ENCODE measurements at regions not wholly inside any gene's neighbourhood (a gene's known extent, or its start where the extent isn't known, plus 50 kb on each side); places are given as distances from the start of the nearest gene placed in this dataset.
"Not testable (repeated sequence)": the region's sequence is repeated elsewhere in the genome, so short reads cannot be mapped to it uniquely, and the experiment has no call there.

- not testable (repeated sequence) for TF ChIP-seq POLR2AphosphoS5 (IDR thresholded peaks at IDR 0.05); POLR2A (IDR thresholded peaks at IDR 0.05); EP300 (IDR thresholded peaks at IDR 0.05; ENCODE audit: low read depth)
- TF ChIP-seq, protein P1, sequence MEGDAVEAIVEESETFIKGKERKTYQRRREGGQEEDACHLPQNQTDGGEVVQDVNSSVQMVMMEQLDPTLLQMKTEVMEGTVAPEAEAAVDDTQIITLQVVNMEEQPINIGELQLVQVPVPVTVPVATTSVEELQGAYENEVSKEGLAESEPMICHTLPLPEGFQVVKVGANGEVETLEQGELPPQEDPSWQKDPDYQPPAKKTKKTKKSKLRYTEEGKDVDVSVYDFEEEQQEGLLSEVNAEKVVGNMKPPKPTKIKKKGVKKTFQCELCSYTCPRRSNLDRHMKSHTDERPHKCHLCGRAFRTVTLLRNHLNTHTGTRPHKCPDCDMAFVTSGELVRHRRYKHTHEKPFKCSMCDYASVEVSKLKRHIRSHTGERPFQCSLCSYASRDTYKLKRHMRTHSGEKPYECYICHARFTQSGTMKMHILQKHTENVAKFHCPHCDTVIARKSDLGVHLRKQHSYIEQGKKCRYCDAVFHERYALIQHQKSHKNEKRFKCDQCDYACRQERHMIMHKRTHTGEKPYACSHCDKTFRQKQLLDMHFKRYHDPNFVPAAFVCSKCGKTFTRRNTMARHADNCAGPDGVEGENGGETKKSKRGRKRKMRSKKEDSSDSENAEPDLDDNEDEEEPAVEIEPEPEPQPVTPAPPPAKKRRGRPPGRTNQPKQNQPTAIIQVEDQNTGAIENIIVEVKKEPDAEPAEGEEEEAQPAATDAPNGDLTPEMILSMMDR (IDR thresholded peaks at IDR 0.05): not testable (repeated sequence)
Measured at GRCh38 chr11:98538358-98538757, 482.4 kb upstream of the CNTN5 start.
